HepG2 (cell line): ENCODE measurements at regions not wholly inside any gene's neighbourhood (a gene's known extent, or its start where the extent isn't known, plus 50 kb on each side); places are given as distances from the start of the nearest gene placed in this dataset.

Source experiments
- ATAC-seq: fragments of 200-7000 bp; cut with Tn5 transposase; 3 replicates; pipeline ENCODE4 v1.9.1; 2020; ENCODE audit warnings: mild to moderate bottlenecking, moderate library complexity
- BruUV-seq: library from RNA; stranded (reverse); fragments of 400-500 nt; replicated peaks from 2 replicates; lab custom pipeline; 2021; lab: Mats Ljungman, UMichigan
- CTCF ChIA-PET: fragments of 300-600 bp; formaldehyde crosslinking; extraction: SDS; loops from one replicate; lab custom pipeline; 2021; ENCODE audit warnings: low total read pairs, inconsistent platforms, low intra/inter-chr PET ratio; lab: Yijun Ruan, JAX
- POLR2A ChIA-PET: fragments of 350-600 bp; sonication (Branson Sonifier 250); formaldehyde crosslinking; loops from one replicate; lab custom pipeline; 2020; ENCODE audit warnings: antibody characterized with exemption, inconsistent platforms; lab: Yijun Ruan, JAX
- DNase-seq: peaks from one replicate; pipeline ENCODE4 v3.0.0-alpha.2; 2015; ENCODE audit warnings: low spot score
- FAIRE-seq: peaks from 3 replicates; lab custom pipeline; 2011; peaks lifted over from hg19 to GRCh38; lab: Jason Lieb, UNC
- H2AFZ ChIP-seq: one replicate; pipeline ENCODE4 v1.6.1; 2011; ENCODE audit warnings: low read length, inconsistent platforms
- H3K27ac ChIP-seq: fragments of 300-600 bp; 3 replicates; pipeline ENCODE4 v1.8.0; 2011; ENCODE audit warnings: mixed run types, mild to moderate bottlenecking, mixed read lengths, low read length, inconsistent platforms; ENCODE audit not compliant: insufficient read depth; ENCODE audit errors: extremely low read length
- H3K27me3 ChIP-seq, 2 experiments: fragments of 200-600 bp in 1 of 2; 2 replicates in 1 of 2; 3 replicates in 1 of 2; pipeline versions ENCODE4 v1.6.0 to v1.8.0; 2011; ENCODE audit warnings: low read length in 2 of 2, mild to moderate bottlenecking in 2 of 2, moderate library complexity in 2 of 2, inconsistent platforms in 1 of 2; ENCODE audit not compliant: insufficient read depth in 2 of 2, control insufficient read depth in 1 of 2
- H3K36me3 ChIP-seq, 2 experiments: fragments of 200-600 bp in 1 of 2; replicated peaks in 1 of 2; 2 replicates in 1 of 2; 3 replicates in 1 of 2; pipeline versions ENCODE4 v1.5.1 to v1.8.0; 2011; ENCODE audit warnings: low read length in 2 of 2, inconsistent platforms in 1 of 2; ENCODE audit not compliant: insufficient read depth in 2 of 2, control insufficient read depth in 1 of 2
- H3K4me1 ChIP-seq: 2 replicates; pipeline ENCODE4 v1.5.1; 2012; ENCODE audit warnings: low read length, inconsistent platforms; ENCODE audit not compliant: insufficient read depth
- H3K4me2 ChIP-seq: 2 replicates; pipeline ENCODE4 v1.6.0; 2011; ENCODE audit warnings: low read depth, low read length, inconsistent platforms
- H3K4me3 ChIP-seq, 3 experiments: fragments of 200-600 bp in 1 of 3; sonication (generic), shearing (Covaris generic) in 1 of 3; replicated peaks in 1 of 3; 2 replicates each; pipeline ENCODE4 v1.5.1; 2011 to 2016; ENCODE audit warnings: low read length in 3 of 3, inconsistent platforms in 2 of 3, low read depth in 2 of 3, mild to moderate bottlenecking in 2 of 3, control low read depth in 1 of 3, mixed read lengths in 1 of 3; ENCODE audit not compliant: insufficient read depth in 1 of 3
- H3K79me2 ChIP-seq: one replicate; pipeline ENCODE4 v1.6.1; 2011; ENCODE audit warnings: low read length, inconsistent platforms; ENCODE audit not compliant: insufficient read depth
- H3K9ac ChIP-seq: 2 replicates; pipeline ENCODE4 v1.6.0; 2011; ENCODE audit warnings: mild to moderate bottlenecking, low read depth, low read length, inconsistent platforms; ENCODE audit not compliant: insufficient read depth
- H3K9me3 ChIP-seq: 2 replicates; pipeline ENCODE4 v1.5.1; 2012; ENCODE audit warnings: mild to moderate bottlenecking, low read length
- H4K20me1 ChIP-seq: 2 replicates; pipeline ENCODE4 v1.6.0; 2011; ENCODE audit warnings: inconsistent platforms, mild to moderate bottlenecking, low read length, moderate library complexity; ENCODE audit not compliant: insufficient read depth
- CSRNP1 ChIP-seq: sonication (generic); formaldehyde crosslinking; IDR thresholded peaks from 2 replicates; pipeline ENCODE4 v1.8.1; 2023; ENCODE audit warnings: mild to moderate bottlenecking, missing genetic modification reagents
- ETV5 ChIP-seq: IDR thresholded peaks from 2 replicates; pipeline ENCODE4 v1.6.1; 2018; ENCODE audit warnings: missing biosample characterization, missing genetic modification reagents, inconsistent platforms, borderline replicate concordance
- RBM22 ChIP-seq: fragments of 200-400 bp; formaldehyde crosslinking; optimal IDR thresholded peaks from 2 replicates; pipeline ENCODE3; 2017; ENCODE audit warnings: mild to moderate bottlenecking, low read length, moderate library complexity
- SSRP1 ChIP-seq: IDR thresholded peaks from 2 replicates; pipeline ENCODE4 v1.6.1; 2016; ENCODE audit warnings: control low read depth
- ZNF687 ChIP-seq: sonication (generic); formaldehyde crosslinking; IDR thresholded peaks from 2 replicates; pipeline ENCODE4 v1.5.1; 2020; ENCODE audit warnings: mild to moderate bottlenecking, missing genetic modification reagents, moderate library complexity
- WGBS: methylation state at CpG from one replicate; pipeline ENCODE4 v1.1.6; 2017; ENCODE audit warnings: low lambda C conversion rate; 5-methylcytosine and 5-hydroxymethylcytosine counted together
- in situ Hi-C: cut with HindIII; loops from 2 replicates; pipeline ENCODE4 v1.10.0; 2017; ENCODE audit warnings: low pct_unique_long_range_greater_than_20kb; ENCODE audit not compliant: extremely low pct_ligation_motif_present
- intact Hi-C: fragments of 100-400 bp; cut with micrococcal nuclease; formaldehyde crosslinking; loops from one replicate; pipeline ENCODE4 v1.10.0; 2022; ENCODE audit not compliant: unreplicated experiment

- H3K4me2 ChIP-seq = no peak overlapping the region
- in situ Hi-C loops = no loop called here
- POLR2A ChIA-PET = no interaction called here
- CTCF ChIA-PET = no interaction called here
- H2AFZ ChIP-seq = no peak overlapping the region
- FAIRE-seq (no peak), ATAC-seq (peak; percentile 27)
- intact Hi-C loops = no loop called here
- peaks cover 71% of the 10 kb centered on the region for H3K4me1 ChIP-seq
- peaks cover 9 to 60% of the 10 kb centered on the region in 2 experiments for H3K36me3 ChIP-seq
- H4K20me1 ChIP-seq = peaks cover 6% of the 10 kb centered on the region; the same call in 1 of the 2 replicates
- TF ChIP-seq ETV5 (CRISPR knock-in tag) (no peak), ZNF687 (CRISPR knock-in tag) (peak; percentile 42; the same call in 1 of the 2 replicates)
- TF ChIP-seq, all 625 proteins: peak for 1
- 93% methylated on average over 12 of the region's 12 CpGs for WGBS
- Histone ChIP-seq H3K9ac (no peak overlapping the region), H3K27me3 (no peaks in the 10 kb centered on the region), H3K4me3 (no peak overlapping the region), H3K79me2 (peaks cover 73% of the 10 kb centered on the region), H3K9me3 (no peaks in the 10 kb centered on the region), H3K27ac (peak overlapping the region; percentile 27)
- BruUV-seq = no TSS peak
- DNase-seq = no peak
Observed at GRCh38 chr7:130887957-130888371, 154.0 kb upstream of the KLF14 start.

GRCh38 chr7:130888468-130888867, 154.5 kb upstream of the KLF14 start:
- ChIA-PET POLR2A (no interaction called here), CTCF (no interaction called here)
- Histone ChIP-seq H3K9ac (no peak overlapping the region), H3K36me3 (peaks cover 9 to 58% of the 10 kb centered on the region in 2 experiments), H3K4me1 (peaks cover 76% of the 10 kb centered on the region), H3K4me3 (no peak overlapping the region), H4K20me1 (peaks cover 6% of the 10 kb centered on the region; the same call in 1 of the 2 replicates), H3K4me2 (no peak overlapping the region), H3K79me2 (peaks cover 75% of the 10 kb centered on the region), H3K9me3 (no peaks in the 10 kb centered on the region), H3K27ac (peak overlapping the region; percentile 27), H2AFZ (no peak overlapping the region), H3K27me3 (no peaks in the 10 kb centered on the region)
- in situ Hi-C loops (no loop called here), intact Hi-C loops (no loop called here)
- no peak for ATAC-seq
- WGBS = 91% methylated on average over 5 of the region's 5 CpGs
- FAIRE-seq = no peak
- DNase-seq = no peak
- BruUV-seq = no TSS peak
- TF ChIP-seq CSRNP1 (no peak), SSRP1 (CRISPR knock-in tag) (0 out of 2 replicates have a peak, but pooled peaks have one; percentile 73), RBM22 (peak; percentile 78)
